ENCODE measurements at regions not wholly inside any gene's neighbourhood (a gene's known extent, or its start where the extent isn't known, plus 50 kb on each side); places are given as distances from the start of the nearest gene placed in this dataset.

DNA sequence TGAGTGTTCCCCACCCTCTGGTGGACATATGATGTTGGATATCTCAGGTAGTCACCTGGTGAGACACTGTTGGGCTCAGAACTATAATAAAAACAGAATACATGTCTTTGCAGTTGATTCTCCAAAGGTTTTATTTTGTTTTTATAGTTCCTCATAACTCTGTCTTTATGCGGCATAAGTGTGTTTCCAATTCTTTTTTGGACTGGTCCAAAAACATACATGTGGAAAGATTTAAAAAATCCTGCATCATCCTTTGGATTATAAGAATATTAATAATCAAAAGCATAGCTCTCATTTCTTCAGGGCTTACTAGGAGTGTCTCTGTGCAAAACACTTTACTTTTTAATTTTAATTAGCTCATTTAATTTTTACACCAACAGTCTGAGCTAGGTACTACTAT lies 71.0 kb upstream of the ANKRD34C start:
- H3K27ac ChIP-seq = no peak overlapping the region
- TF ChIP-seq, protein P1, sequence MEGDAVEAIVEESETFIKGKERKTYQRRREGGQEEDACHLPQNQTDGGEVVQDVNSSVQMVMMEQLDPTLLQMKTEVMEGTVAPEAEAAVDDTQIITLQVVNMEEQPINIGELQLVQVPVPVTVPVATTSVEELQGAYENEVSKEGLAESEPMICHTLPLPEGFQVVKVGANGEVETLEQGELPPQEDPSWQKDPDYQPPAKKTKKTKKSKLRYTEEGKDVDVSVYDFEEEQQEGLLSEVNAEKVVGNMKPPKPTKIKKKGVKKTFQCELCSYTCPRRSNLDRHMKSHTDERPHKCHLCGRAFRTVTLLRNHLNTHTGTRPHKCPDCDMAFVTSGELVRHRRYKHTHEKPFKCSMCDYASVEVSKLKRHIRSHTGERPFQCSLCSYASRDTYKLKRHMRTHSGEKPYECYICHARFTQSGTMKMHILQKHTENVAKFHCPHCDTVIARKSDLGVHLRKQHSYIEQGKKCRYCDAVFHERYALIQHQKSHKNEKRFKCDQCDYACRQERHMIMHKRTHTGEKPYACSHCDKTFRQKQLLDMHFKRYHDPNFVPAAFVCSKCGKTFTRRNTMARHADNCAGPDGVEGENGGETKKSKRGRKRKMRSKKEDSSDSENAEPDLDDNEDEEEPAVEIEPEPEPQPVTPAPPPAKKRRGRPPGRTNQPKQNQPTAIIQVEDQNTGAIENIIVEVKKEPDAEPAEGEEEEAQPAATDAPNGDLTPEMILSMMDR (conservative IDR thresholded peaks at IDR 0.05) = no peak

- TF ChIP-seq, protein P1 (conservative IDR thresholded peaks at IDR 0.05) = no peak
- H3K27ac ChIP-seq = no peak overlapping the region
Measured at GRCh38 chr15:79209690-79210089, 72.8 kb upstream of the ANKRD34C start.

- TF ChIP-seq, protein P1 (conservative IDR thresholded peaks at IDR 0.05) = no peak
Measured at GRCh38 chr15:79209116-79209515, 73.4 kb upstream of the ANKRD34C start.

DNA sequence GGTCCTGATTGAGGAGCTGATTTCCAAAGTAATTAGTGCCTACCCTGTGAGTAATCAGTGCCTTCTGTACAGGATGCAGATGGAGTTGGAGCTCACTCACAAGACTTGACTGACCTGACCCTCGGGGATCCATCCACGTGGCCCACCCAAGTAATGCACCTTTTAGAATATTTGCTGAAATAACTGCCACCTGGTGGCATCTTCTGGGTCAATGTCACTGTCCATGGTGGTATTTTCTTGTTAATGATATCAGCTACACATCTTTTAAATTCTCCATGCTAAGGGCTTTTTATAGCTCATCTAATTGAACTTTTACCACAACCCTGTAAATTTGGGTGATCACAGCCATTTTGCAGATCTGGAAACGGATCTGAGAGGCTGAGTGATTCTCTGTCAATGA lies 74.3 kb upstream of the ANKRD34C start:
- TF ChIP-seq, protein P1 (conservative IDR thresholded peaks at IDR 0.05) = no peak; the same call in 1 of the 2 replicates
- no peak overlapping the region for H3K27ac ChIP-seq

More at GRCh38 chr15:79209116-79209515, 73.4 kb upstream of the ANKRD34C start:
- H3K27ac ChIP-seq = no peak overlapping the region

DNA sequence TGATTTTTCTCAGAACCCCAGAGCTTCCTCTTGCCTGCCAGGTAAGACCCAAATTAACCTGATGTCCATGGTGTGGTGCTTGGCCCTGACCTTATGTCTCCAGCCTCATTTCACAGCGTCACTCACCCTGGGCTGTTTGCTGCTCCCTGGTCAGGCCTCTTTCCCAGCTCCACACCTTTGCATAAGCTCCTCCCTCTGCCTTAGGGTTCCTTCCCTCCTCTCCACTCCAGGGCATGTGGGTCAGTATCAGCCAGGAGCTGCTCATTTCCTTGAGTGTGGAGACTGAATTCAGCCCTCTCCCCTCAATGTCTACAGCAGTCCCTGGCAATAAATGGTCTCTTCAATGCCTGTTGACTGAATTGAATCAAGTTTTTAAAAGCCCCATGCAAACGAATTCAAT lies 75.6 kb upstream of the ANKRD34C start:
- TF ChIP-seq, protein P1 (conservative IDR thresholded peaks at IDR 0.05) = no peak
- H3K27ac ChIP-seq = no peak overlapping the region

DNA sequence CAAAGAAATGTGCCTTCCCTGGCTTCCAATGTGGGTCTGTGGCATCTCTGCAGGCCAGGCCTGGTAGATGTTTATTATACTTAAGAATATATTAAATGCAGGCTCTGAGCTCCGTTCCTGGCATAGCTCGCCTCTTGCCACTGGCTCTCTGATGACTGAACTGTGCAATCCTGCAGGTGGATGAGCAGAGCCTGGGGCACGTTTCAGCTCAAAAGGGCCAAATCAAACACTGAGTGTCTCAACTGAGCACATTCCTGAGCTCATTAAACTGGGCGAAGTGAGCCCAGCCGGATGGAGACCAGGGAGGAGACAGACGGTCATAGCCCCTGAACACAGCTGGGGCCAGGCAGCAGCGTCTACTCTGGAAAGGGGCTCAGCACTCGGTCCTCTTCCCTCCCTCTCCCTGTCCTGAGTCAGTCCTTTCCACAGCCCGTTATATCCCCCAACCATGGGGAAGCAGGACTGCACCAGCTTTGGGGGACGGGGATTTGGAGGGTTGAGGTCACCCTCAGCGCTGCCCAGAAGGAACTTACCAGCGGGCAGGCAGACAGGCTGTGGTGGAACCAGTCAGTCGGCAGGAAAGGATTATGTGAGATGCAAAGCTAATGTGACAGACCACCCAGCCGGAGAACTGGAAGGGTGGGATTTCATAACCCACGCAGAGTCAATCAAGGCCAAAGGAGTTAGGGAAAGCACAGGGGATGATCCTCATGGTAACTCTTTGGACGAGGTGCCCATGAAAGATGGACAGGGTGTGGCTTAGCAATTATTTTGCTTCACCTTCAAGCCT lies 77.4 kb upstream of the ANKRD34C start:
- TF ChIP-seq, protein P1 (conservative IDR thresholded peaks at IDR 0.05) = no peak
- peak overlapping the region; percentile 64 for H3K27ac ChIP-seq

GRCh38 chr15:79198461-79198860 lies 84.1 kb upstream of the ANKRD34C start:
- TF ChIP-seq, protein P1 (conservative IDR thresholded peaks at IDR 0.05) = no peak
- H3K27ac ChIP-seq = no peak overlapping the region
